Stimulated activated CD4-positive, alpha-beta T cell treated with anti-CD3 and anti-CD28 coated beads, Interleukin-4, amount 100 ng/mL, for 48 hours (primary cell): ENCODE measurements at regions not wholly inside any gene's neighbourhood (a gene's known extent, or its start where the extent isn't known, plus 50 kb on each side); places are given as distances from the start of the nearest gene placed in this dataset.

ENCODE experiments used
- DNase-seq, 2 donors: peaks; one replicate each; pipeline ENCODE4 v3.0.0-alpha.2; 2020; ENCODE audit warnings: low read depth in 2 of 2

DNA sequence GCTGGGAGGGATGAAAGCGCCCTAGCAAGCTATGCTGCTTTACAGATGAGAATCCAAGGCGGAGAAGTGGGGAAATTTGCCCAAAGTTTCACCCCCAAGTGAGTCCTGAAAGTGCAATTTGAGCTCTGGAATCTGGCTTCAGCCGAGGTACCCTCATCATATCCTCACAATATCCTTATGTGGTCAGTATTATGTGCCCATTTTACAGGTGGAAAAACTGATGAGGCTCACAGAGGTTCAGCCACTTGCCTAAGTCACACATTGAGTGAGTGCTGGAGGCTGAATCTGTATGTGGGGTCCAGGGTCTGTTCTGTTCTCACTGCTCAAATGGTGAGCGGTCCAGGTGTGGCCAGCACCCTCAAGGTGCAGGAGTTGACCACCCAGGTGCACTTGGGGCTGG is 85.3 kb downstream of the MATN1 start:
- DNase-seq = no peak

GRCh38 chr1:30637183-30637980 is 86.0 kb downstream of the MATN1 start:
- DNase-seq = no peak

DNA sequence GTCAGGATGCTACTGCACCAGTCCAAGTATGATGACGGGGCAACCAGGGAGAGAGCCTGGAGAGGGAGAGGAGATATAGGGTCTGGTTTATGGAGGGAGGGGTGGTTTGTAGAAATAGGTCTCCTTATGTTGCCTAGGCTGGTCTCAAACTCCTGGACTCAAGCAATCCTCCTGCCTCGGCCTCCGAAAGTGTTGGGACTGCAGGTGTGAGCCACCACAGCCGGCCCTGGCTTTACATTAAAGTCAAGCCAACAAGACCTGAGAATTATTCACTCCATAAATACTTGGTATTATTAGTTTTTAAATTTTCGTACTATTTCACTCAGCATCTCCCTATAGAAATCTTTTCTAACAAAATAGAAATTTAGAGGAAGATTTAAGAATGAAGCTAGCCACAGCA is 86.8 kb downstream of the MATN1 start:
- no peak for DNase-seq

DNA sequence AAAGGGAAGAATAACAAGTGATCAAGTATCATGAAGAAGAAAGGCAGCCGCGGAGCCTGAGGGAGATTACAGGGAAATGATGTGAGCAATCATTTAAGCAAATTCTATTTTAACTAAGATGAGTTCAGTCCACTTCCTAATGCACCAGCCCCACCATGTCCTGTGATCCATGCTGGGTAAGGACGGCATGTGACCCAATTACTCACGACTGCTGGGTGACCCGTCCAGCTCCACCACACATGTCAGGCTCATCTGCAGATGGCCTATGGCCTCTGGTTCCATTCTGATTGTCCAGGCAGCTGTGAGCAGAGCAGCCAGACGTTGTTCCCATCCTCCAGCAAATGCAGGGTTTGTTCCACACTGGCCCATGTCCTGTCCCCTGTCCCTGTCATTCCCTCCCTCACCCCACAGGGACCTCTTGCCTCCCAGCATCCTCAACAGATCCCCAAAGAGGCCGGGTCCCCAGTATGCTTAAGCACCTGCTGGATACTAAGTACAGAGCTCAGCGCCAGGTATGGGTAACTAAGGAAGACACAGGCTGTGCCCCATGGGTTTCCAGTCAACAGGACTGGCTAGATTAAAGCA is 87.9 kb downstream of the MATN1 start:
- no peak for DNase-seq

DNA sequence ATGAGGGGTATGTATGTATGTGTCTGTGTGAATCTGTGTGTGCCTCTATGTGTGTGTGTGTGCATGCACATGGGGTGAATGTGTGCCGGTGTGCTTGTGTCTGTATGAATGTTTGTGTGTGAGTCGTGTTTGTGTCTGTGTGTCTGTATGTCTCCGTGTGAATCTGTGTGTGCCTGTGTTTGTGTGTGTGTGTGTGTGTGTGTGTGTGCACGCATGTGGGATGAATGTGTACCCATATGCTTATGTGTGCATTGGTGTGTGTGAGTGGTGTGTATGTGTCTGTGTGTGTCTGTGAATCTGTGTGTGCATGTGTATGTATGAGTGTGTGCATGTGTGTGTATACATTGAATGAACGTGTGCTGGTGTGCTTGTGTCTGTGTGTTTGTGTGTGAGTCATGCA is 88.9 kb downstream of the MATN1 start:
- DNase-seq = no peak

- no peak for DNase-seq
Measured at GRCh38 chr1:30633294-30633693, 90.1 kb downstream of the MATN1 start.

DNA sequence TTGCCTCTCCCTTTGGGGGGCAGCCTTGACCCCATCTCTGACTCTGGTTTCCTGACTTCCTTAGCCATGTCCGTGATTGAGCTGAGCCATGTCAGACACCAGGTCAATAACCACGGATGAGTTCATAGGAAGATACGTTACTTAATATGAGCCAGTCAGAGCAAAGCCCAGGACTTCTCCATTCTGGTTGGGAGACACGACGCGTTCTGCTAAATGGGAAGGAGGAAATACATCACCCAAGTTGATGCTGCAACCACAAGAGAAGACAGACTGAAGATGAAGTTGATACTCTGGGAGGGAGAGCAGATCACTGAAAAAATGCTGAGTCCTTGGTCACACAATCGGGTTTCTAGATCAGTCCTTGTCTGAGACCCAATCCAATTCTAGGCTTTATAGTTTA is 90.9 kb downstream of the MATN1 start:
- DNase-seq = no peak

DNA sequence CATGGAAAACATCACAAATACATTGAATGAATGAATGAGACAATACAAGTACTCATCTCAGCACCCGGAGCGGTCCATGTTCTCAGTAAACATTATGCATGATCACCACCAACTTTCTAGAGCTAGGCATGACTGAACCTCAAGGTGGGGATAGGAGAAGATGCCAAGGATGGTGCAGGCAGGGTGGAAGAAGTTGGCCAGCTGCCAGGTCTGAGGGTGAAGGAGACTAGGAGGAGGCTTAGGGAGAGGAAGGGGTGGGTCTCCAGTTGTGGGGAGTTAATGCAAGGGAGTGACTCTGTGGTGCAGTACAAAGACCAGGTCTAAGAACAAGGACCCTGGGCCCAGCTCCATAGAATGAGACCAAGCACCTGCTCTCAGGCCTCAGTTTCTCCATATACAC is 91.7 kb downstream of the MATN1 start:
- no peak for DNase-seq

- no peak for DNase-seq
Measured at GRCh38 chr1:30629501-30629900, 93.9 kb downstream of the MATN1 start.

DNA sequence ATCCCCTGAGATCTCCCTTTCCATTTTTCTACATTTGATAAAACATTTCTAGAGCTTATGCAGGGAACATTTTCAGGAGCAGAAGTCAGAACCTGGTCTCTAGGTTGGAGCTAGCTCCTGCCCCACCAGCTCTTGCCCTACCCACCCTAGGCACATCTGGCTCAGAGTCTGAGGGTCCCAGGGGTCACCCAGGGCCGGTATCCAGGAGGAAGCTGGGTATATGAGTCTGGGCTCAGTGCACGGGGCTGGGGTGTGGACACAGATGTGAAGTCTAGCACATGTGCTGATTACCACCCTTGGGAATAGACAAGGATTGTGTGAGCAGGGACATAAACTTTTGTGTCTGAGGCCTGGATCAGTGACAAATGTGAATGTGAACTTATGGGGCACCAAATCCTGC is 95.4 kb downstream of the MATN1 start:
- DNase-seq = no peak

DNA sequence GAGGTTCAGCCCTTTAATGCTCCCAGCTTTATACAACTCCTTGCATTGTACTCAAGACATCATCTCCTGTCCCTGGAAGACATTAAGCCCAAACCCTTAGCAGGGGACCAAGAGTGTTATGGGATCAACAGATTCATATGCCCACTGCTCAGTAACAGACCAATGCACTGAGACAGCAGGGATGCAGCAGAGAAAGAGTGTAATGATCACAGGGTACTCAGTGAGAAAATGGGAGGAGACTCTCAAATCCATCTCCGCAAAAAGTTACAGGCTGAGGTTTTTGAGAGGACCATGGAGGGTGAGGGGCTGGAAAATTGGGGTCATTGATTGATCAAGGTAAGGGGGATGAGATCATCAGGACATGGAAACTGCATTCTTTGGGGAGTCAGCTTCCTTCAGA is 96.2 kb downstream of the MATN1 start:
- DNase-seq = no peak

- DNase-seq = no peak
Measured at GRCh38 chr1:30623431-30623830, 100.0 kb downstream of the MATN1 start.

- DNase-seq = no peak
Measured at GRCh38 chr1:30619619-30620018, 103.8 kb downstream of the MATN1 start.

DNA sequence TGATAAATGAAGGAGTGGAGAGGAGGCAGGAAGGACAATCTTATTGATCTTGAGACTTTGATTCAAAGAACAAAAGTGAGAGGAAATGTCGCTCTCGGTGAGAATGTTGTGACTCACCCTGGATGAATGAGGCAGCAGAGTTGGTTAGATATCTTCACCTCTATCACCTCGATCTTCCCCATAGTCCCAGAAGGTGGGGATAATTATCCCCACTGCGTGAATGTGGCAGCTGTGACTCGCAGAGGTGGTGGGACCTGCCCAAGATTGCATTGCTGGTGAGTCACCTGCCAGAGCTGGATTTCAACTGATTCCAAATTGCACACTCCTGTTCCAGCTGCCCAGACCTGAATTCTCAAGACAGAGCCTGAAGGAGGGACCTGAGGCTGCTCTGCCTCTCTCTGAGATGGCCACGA is 105.0 kb downstream of the MATN1 start:
- DNase-seq = peak in 1 of 2 donors; percentile 2

GRCh38 chr1:30616759-30617158 is 106.6 kb downstream of the MATN1 start:
- no peak for DNase-seq

- no peak for DNase-seq
Measured at GRCh38 chr1:30615816-30616590, 107.4 kb downstream of the MATN1 start.

- DNase-seq = no peak
Measured at GRCh38 chr1:30615076-30615795, 108.1 kb downstream of the MATN1 start.

GRCh38 chr1:30613188-30613587 is 110.2 kb downstream of the MATN1 start:
- no peak for DNase-seq

DNA sequence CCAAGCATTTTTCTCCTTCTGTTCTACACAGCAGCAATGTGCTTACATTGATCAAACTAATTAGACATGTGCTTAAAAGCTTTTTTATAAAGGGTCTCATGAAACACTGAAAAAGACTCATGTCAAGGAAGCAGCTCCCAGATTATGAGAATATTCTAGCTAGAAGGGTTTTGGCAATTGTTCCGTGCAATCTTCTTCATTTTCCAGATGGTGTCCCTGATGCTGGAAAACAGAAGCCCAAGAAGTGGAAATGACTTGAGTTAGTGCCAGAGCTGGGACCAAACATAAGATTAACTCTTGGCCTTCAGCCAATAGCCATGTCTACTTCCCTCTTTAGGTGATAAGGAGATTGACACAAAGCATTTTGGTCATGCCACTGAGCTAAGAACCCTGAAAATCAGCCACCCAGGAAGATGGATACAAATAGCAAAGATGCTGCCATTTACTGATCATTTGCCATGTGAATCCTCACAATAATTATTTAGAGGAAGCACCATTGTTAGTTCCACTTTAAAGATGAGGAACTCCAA is 110.8 kb downstream of the MATN1 start:
- DNase-seq = no peak

- DNase-seq = no peak
Measured at GRCh38 chr1:30611741-30612309, 111.6 kb downstream of the MATN1 start.

- no peak for DNase-seq
Measured at GRCh38 chr1:30610917-30611316, 112.5 kb downstream of the MATN1 start.

- no peak for DNase-seq
Measured at GRCh38 chr1:30609999-30610345, 113.4 kb downstream of the MATN1 start.
